AG04449 (cell line): ENCODE measurements at regions not wholly inside any gene's neighbourhood (a gene's known extent, or its start where the extent isn't known, plus 50 kb on each side); places are given as distances from the start of the nearest gene placed in this dataset.

Source experiments
- CTCF ChIA-PET: fragments of 350-600 bp; formaldehyde crosslinking; extraction: SDS; loops from one replicate; lab custom pipeline; 2021; ENCODE audit warnings: antibody characterized with exemption; lab: Yijun Ruan, JAX
- POLR2A ChIA-PET: fragments of 400-600, 350-600 bp; formaldehyde crosslinking; extraction: SDS; loops from one replicate; lab custom pipeline; 2020; ENCODE audit warnings: antibody characterized with exemption, inconsistent platforms; lab: Yijun Ruan, JAX
- DNase-seq: peaks from one replicate; pipeline ENCODE4 v3.0.0-alpha.2; 2010; ENCODE audit warnings: low read depth, low spot score
- H3K4me3 ChIP-seq: 2 replicates; pipeline ENCODE4 v1.5.1; 2011; ENCODE audit warnings: low read depth, mild to moderate bottlenecking, control low read depth, low read length
- CTCF ChIP-seq: IDR thresholded peaks from one replicate; pipeline ENCODE4 v1.5.1; 2011; ENCODE audit warnings: mild to moderate bottlenecking, moderate library complexity, low read length, control low read depth, inconsistent platforms; ENCODE audit not compliant: insufficient read depth; ENCODE audit errors: missing control alignments

- no peak for TF ChIP-seq CTCF
- ChIA-PET POLR2A (no interaction called here), CTCF (no interaction called here)
- DNase-seq = no peak
- H3K4me3 ChIP-seq = no peak overlapping the region
Measured at GRCh38 chr12:61939977-61940376, 320.2 kb upstream of the USP15 start.

GRCh38 chr12:61956545-61956944, 303.7 kb upstream of the USP15 start:
- H3K4me3 ChIP-seq = no peak overlapping the region
- ChIA-PET POLR2A (no interaction called here), CTCF (no interaction called here)
- no peak for DNase-seq
- no peak for TF ChIP-seq CTCF

- CTCF ChIA-PET = no interaction called here
- POLR2A ChIA-PET = no interaction called here
Measured at GRCh38 chr12:61974461-61974860, 285.7 kb upstream of the USP15 start.

GRCh38 chr12:61985830-61986229, 274.4 kb upstream of the USP15 start:
- H3K4me3 ChIP-seq = no peak overlapping the region
- no peak for DNase-seq
- no peak for TF ChIP-seq CTCF
- CTCF ChIA-PET = no interaction called here
- POLR2A ChIA-PET = no interaction called here

More at GRCh38 chr12:61974461-61974860, 285.7 kb upstream of the USP15 start:
- no peak for DNase-seq
- no peak overlapping the region for H3K4me3 ChIP-seq
- TF ChIP-seq CTCF = no peak

GRCh38 chr12:61987173-61987572, 273.0 kb upstream of the USP15 start:
- CTCF ChIA-PET = no interaction called here
- no peak for DNase-seq
- no peak overlapping the region for H3K4me3 ChIP-seq
- POLR2A ChIA-PET = no interaction called here
- no peak for TF ChIP-seq CTCF

GRCh38 chr12:61991661-61992060, 268.5 kb upstream of the USP15 start:
- ChIA-PET POLR2A (no interaction called here), CTCF (no interaction called here)
- H3K4me3 ChIP-seq = no peak overlapping the region
- no peak for TF ChIP-seq CTCF
- DNase-seq = no peak
